HG02973 (cell line): ENCODE measurements at regions not wholly inside any gene's neighbourhood (a gene's known extent, or its start where the extent isn't known, plus 50 kb on each side); places are given as distances from the start of the nearest gene placed in this dataset.
"Not testable (repeated sequence)": the region's sequence is repeated elsewhere in the genome, so short reads cannot be mapped to it uniquely, and the experiment has no call there.

Experiments used
- ATAC-seq: cut with Tn5 transposase; IDR thresholded peaks from one replicate; pipeline ENCODE4 v1.9.1; 2021; ENCODE audit warnings: moderate library complexity; ENCODE audit not compliant: unreplicated experiment

DNA sequence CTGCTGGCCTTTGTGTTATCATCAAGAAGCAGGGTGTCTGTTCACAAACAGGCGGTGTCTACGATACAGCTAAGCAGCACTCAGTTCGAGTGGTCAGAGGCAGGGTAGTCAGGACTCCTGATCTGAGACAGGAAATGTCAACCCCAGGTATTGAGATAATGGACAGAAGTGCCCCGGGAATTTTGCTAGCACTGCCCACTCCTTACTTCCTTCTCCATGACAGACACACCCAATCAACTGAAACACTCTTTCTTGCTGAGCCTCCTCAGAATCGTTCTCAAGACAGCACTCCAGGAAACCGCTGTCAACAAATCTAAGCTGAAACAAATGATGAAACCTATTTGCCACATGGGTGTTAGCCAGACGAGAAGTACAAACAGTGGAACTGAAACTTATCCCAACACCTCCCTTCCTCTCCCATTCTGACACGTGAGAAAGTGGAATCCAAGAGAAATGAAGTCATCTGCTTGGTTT, 109.3 kb downstream of the GTF2IRD2B start:
- not testable (repeated sequence) for ATAC-seq

- not testable (repeated sequence) for ATAC-seq
Observed at GRCh38 chr7:75205367-75206085, 113.1 kb downstream of the GTF2IRD2B start.

DNA sequence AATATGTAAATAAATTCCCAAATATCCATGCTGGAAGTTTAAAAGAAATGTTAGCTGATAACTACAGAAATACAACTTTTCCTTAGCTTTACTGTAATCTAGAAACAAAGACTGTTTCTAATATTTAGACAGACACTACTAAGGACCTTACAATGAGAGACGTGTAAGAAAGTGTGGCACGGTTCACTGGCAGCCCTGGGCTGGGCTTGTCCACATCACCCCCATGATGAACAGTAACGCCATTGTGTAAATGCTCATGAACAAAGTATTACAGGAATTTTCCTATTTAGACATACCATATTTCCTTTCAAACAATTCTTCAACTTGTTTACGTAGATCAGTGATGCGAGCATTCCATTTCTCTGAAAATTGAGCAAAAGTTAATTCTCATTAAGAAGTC, 123.1 kb downstream of the GTF2IRD2B start:
- ATAC-seq: not testable (repeated sequence)

DNA sequence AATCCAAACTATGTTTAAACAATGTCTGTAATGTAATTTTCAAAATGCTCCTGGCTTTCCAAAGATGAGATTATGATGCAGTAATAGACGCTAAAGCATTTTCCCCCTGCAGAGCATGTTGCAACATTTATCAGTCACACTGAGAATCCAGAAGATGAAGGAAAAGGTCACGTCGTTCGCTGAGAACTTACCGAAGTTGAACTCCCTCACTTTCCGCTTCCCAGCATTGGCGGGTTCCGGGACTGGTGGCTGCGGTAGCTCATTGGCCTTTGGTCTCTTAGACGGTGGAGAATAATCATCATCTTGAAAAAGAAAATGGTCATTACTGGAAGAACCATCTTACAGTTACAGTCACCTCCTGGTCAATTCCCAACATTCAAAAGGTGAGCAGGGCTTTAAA, 124.6 kb downstream of the GTF2IRD2B start:
- ATAC-seq: not testable (repeated sequence)

- ATAC-seq: not testable (repeated sequence)
Observed at GRCh38 chr7:75226102-75226501, 133.7 kb downstream of the GTF2IRD2B start.

GRCh38 chr7:75229558-75229957, 137.2 kb downstream of the GTF2IRD2B start:
- ATAC-seq: not testable (repeated sequence)

DNA sequence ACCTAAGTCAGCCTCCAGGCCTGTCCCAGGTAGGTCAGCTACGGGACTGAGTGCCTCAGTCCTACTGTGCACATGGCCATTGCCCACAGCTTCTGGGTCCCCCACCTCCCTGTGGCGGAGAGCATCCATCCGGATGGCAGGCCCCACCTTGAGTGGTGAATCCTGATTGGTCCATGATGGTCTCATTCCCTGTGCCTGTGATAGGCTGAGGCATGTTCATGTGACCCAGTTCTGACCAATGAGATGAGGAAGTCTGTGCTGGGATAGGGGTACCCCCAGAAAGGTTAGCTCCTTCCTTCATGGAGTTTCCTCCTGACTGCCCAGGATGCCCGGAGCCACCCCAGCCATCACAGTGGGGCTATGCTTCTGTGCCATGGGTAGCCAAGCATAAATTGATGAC, 138.2 kb downstream of the GTF2IRD2B start:
- ATAC-seq: not testable (repeated sequence)

DNA sequence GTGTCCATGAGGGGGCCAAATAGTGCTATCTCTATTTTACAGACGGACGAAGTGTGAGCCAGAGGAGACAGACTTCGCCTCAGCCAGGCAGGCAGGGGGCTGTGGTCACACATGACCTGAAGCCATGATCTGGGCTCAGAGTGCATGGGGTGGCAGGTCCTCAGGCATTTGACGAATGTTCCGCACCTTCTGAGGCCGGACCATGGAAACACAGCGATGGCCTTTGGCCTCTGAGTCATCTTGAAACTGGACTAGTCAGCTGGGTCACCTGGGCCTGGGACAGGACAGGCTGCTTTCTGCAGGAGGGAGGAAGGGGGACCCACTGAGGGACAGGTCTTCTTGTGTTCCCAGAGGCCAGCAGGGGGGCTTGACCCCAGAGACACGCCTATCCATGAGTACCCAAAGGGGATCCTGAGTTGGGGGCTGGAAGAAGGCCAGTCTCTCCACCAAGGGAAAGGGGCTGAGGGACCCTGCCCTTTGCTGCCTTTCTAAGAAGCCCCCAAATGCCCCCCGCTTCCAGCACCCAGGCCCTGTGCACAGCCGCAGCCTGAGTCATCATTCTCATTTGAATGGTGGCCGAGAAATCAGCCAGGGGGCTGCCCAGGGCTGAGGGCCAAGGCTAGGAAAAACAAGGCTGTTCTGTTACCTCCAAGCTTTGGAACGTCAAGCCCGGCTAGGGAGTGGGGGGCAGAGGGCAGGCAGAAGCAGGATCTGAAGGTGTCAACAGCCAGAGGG, 142.9 kb downstream of the GTF2IRD2B start:
- ATAC-seq: not testable (repeated sequence)

GRCh38 chr7:75235827-75236167, 143.4 kb downstream of the GTF2IRD2B start:
- not testable (repeated sequence) for ATAC-seq

DNA sequence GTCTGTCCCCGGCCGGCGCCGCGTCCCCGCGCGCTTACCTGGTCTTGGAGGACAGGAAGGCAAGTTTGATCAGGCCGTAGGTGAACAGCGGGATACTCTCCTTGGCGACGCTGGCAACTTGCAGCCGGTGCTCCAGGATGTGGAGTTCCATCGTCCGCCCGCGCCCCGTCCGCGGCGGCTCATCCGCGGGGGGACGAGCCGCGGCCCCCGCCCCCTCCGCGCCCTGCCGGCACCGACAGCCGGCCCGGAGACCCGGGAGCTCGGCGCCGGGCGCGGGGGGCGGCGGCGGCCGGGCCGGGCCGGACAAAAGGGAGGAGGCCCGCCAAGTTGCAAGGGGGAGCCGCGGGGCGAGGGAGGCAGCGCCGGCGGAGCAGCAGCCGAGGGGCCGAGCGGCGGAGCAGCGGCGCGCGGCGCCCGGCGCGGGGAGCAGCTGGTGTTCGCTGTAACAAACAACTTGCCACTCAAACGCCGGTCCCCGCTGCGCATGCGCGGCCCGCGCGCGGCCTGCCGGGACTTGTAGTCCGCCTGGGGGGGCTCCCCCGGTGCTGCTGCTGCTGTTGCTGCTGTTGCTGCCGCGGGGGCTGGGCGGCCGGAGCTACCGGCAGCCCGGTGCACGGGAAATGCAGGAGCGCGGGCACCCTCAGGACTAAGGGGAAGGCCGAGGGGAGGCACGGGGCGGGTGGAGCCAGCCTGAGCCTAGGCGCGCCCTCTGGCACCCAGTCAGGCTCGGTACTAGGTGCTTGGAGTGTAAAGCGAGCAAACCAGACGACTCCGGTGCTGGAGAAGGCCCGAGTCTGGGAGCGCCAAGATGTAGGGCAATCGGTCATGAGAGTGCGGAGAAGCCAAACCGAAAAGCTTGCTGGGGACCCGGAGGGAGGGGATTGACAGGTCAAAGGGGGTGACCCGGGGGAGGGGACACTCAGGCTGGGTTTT, 145.1 kb downstream of the GTF2IRD2B start:
- peak; percentile 92 for ATAC-seq

- not testable (repeated sequence) for ATAC-seq
Observed at GRCh38 chr7:75238309-75238708, 145.9 kb downstream of the GTF2IRD2B start.

DNA sequence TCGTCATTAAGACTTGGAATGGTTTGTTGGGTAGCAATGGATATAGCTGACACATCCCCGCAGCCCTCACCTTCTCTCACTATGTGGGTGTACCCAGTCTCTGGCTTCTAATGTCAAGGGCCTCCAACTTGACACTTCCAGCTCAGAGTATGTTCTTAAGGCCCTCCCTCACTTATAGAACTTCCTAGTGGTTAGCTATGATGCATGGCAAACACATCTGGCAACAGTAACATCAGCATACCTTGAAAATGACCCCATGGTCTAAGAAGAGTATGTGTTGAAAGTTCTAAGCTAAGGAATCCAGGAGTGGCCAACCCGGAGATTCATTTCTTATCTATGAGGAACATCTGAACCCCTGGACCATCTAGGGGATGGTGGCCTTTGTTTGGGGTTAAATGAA, 151.2 kb downstream of the GTF2IRD2B start:
- ATAC-seq: not testable (repeated sequence)

- ATAC-seq: not testable (repeated sequence)
Observed at GRCh38 chr7:75248216-75248615, 147.2 kb upstream of the TRIM73 start.

DNA sequence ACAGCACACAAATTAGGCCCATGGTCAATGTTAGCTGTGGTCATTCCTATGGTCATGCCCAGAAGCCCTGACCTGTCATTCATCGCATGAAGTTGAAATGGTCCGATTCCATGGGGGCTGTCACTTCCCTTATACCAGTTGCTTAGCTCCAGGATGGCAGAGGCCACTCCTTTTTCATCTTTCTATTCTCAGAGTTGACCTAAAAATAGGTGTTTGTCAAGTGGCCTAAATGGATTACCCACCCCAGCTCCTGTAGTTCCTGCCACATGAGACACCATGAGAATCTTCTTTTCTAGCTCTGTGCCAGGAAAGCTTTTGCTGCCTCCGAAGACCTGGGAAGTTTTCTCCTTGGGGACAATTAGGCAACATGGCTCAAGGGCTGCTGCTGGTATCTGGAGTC, 141.2 kb upstream of the TRIM73 start:
- ATAC-seq: not testable (repeated sequence)

DNA sequence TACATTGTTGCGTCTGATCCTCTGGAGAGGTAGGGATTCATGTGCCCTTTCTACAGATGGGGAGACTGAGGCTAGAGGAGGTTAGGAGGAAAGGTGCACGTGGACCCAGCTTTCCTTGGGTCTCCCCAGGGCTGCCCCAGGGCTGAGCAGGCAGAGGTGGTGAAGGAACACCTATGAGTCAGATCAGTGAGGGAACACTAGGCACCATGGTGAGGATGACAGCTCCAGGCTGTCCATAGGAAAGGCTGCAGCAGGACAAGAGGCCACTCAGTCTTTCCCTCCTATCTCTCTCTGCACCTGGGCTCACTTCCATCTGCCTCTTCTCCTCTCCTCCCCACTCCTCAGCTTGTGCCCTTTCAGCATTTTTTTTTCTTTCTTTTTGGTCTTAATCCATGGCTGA, 138.0 kb upstream of the TRIM73 start:
- ATAC-seq: not testable (repeated sequence)

GRCh38 chr7:75259454-75260003, 135.9 kb upstream of the TRIM73 start:
- not testable (repeated sequence) for ATAC-seq

- ATAC-seq: not testable (repeated sequence)
Observed at GRCh38 chr7:75261660-75262059, 133.8 kb upstream of the TRIM73 start.

GRCh38 chr7:75268158-75268557, 127.3 kb upstream of the TRIM73 start:
- not testable (repeated sequence) for ATAC-seq

DNA sequence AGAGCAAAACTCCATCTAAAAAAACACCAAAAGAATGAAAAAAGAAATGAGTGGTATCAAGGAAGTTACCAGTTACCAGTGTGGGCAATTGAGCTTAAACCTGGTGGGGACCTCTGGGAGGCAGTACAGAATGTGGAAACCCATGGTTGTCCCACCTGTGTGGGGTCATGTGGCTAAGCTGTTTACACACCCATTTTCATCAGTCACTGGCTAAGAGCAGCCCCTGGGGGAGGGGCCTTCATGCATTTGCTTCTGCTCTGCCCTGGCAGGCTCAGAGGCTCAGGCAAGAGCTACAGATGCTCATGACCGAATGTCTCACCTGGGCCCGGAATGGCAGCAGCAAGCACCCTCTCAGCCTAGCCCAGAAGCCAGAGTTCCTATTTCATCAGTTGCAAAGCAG, 126.3 kb upstream of the TRIM73 start:
- ATAC-seq: not testable (repeated sequence)

DNA sequence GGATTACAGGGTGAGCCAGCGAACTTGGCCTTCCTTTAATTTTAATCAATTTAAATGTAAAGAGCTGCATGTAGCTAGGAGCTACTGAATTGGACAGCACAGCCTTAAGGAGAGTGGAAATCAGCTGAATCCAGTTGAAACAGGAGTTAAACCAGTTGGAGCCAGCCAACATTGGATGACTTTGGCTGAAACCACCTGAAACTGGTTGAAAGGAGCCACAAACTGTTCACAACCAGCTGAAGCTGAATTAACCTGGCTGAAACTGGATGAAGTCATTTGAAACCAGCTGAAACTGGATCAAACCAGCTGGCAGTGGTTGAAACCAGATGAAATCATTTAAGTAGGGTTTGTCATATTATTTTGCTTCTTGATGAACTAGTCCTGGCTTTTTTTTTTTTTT, 121.3 kb upstream of the TRIM73 start:
- ATAC-seq: not testable (repeated sequence)
